NCI-H748 treated with DMSO at 0.1 percent for 48 hours (cell line): ENCODE measurements at regions not wholly inside any gene's neighbourhood (a gene's known extent, or its start where the extent isn't known, plus 50 kb on each side); places are given as distances from the start of the nearest gene placed in this dataset.

Source experiments
- DNase-seq: peaks from one replicate; lab custom pipeline; 2025; lab: John Stamatoyannopoulos, UW

DNA sequence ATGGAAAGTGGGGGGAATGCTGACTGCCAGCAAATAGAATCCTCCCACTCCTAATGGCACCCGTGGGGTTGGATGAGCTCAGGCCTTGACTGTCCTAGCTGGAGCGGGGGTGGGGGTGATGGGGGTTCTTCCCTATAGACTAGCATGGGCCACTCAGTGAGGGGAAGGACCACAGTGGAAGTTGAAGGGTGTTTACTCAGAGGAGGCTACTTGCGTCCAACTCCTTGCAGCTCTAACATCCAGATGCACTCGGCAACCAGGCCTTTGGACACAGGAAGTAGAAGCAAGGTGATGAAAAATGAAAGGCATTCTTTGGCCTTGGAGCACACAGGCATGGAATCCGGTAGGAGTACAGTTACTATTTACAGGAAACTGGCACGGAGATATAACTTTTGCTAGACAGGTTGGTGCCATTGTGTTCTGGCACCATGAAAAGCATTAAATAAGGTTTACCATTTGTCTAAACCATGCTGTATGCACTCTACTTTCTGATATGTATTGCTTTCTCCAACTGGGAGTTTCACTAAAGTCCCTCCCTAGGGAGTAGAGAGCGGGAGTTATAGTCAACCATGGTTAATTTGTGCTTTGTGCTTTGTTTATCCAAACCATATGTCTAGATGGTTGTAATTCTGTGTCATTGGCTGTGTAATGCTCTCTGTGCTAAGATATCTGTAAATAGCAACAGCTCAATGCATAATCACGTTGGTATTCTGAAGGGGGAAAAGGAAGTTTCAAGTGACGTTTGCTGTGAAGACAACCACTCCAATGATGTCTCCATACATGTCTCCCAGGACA, 125.3 kb downstream of the TSHZ3 start:
- no peak for DNase-seq

DNA sequence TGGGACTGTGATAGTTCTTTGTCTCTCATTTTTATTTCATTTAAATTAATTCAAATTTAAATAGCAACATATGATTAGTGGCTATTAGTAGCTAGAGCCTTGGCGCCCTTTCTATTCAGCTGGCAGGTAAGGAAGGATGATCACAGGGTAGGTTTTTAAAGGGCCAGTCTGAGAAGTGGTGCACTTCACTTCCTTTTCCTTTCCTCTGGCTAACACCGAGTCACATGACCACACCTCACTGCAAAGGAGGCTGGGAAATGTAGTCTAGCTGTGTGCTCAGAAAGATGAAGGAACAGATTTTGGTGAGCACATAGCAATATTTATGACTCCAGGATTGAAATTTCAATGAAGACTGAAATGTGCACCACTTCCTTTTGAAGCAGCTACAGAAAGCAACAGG, 128.7 kb downstream of the TSHZ3 start:
- no peak for DNase-seq

DNA sequence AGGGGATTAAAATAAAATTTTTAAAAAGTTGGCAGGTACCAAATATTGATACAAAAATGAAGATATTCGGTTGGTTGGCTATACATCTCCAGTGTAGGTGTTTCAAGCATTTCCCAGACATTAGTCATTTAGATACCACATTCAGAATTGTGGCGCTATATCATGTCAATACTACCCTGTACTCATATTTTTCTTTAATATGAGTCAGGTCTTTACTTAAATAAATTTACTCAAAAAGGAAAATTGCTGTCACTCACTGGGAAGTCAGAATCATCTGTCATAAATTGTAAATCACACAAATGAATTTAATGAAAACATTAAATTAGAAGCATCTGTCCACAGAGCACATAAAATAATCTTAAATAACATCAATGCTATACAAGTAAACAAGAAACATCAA, 134.2 kb downstream of the TSHZ3 start:
- DNase-seq = no peak

DNA sequence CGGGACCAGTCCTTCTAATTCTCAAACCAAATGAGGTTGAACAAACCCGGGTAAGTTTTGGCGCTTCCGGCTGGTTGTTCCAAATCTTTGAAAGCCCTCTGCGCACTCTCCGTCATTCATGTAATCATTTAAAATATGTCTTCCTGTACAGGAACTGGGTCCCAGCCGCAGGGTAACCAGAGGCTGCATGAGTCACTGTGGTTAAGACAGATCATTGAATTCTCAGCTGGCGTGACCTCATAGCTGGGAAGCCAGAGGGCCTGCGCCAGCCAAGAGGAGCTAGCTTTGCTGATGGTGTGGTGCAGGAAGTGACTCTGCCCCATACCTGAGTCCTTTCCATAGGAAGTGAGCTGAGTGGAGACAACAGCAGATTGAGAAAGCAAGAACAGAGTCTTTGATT, 135.2 kb downstream of the TSHZ3 start:
- DNase-seq = no peak

DNA sequence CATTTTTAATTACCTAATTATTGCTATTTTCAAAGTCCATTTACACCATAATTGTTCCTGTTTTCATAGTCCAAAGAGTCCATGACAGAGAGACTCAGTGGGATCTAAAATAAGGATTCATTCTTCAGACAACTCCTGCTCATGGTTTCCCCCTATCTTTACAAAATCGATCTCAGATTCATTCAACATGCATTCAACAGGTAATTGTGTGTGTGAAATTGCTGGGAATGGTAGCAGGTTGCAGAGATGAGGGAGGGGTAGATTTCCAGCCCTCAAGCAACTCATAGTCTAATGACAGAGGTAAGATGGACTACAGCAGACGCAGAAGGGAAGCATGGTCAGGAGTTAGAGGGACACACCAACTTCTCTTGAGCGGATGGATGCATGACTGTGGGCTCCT, 138.1 kb downstream of the TSHZ3 start:
- no peak for DNase-seq

DNA sequence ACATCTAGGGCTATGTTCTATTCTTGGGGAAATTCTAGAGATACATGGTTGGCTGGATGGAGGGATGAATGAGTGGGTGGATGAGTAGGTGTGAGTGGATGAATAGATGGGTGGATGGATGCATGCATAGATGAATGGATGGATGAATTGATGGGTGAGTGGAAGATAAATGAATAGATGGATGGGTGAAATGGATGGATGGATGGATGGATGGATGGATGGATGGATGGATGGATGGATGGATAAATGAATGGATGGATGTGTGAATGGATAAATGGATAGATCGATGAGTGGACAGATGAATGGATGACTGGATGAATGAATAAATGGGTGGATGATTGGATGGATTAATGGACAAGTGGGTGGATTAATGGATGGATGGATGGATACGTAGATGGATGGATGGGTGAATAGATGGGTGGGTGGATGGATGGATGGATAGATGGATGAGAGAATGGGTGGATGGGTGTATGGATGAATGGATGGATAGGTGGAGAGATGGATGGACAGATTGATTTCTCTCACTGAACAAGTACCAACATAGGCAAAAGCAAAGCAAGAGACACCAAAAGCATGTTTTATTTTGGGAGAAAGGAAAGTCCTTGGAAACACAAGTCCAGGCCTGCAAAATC, 143.2 kb downstream of the TSHZ3 start:
- DNase-seq = no peak

DNA sequence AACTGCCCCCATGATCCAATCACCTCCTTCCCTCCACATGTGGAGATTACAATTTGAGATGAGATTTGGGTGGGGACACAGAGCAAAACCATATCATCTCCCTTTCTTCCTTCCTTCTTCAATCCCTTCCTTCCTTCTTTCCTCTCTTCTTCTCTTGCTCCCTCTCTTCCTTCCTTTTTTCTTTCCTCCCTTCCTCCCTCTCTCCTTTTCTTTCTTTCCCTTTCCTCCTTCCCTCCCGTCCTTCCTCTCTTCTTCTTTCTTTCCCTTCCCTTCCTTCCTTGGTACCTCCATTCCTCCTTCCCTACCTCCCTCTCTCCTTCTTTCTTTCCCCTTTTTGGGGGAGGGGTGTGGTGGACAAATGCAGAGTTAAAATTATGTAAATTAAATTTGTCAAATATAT, 145.1 kb downstream of the TSHZ3 start:
- no peak for DNase-seq

DNA sequence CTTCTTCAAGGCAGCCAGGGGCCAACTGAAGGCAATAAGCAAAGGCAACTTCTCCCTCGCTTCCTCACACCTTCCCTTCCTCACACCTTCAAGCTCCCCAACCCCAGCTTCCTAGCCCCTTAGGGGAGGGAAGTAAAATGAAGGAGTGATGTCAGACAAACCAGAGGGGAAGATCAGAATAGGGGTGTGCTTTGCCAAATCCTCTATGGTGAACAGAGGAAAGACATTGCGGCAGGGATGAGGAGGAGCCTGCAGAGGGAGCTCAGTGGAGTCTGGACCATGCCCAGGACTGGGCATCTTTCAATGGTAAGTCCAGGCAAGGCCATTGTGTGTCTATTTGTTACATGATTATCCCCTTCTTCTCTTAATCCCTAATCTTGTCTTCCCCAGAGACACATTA, 164.0 kb downstream of the TSHZ3 start:
- no peak for DNase-seq

DNA sequence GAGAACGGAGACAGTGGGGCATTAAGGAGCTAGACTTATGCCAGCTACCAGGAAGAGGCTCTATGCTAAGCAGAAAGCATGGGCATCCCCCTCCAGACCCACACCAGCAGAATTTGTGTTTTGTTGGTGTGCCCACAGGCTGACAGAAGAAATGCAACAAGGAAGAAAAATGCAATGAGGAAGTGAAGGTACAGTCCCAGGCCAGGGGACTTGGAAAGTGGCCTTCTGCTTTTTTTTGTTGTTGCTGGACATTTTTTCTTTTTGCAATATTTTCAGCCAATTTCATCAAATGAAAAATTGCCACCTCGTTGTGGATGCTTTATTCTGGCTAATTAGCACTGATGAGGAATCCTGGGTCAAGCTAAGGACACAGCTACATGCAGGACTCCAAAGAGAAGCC, 167.7 kb downstream of the TSHZ3 start:
- DNase-seq = no peak

DNA sequence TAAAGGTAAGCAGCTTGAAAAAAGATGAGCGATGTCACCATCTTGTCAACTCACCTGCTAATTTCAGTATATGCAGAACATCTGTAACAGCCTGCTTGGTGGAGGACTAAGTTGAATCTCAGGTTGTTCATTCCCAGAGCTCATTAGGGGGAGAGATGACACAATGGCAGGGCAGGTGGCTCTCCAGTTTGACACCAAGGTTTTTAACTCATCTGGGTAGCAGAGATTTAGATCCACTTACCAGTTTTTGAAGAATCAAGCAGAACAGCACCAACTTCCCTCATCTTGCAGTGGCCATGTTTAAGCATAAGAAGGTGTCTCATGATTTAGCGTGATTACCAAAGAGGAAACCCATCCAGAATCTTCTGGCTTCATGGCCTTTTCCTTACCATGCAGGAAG, 168.3 kb downstream of the TSHZ3 start:
- DNase-seq = no peak

DNA sequence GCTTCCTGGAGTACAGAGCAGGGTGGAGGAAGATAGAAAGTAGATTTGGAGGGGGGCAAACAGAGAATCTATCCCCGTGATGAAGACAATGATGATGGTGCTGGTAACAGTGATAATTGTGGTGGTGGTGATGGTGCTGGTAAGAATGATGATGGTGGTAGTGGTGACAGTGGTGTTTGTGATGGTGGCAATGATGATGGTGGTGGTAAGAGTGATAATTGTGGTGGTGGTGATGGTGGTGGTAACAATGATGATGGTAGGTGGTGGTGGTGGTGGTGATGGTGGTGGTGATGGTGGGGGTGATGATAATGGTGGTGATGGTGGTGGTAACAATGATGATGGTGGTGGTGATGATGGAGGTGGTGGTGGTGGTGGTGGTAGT, 169.8 kb downstream of the TSHZ3 start:
- DNase-seq = no peak

DNA sequence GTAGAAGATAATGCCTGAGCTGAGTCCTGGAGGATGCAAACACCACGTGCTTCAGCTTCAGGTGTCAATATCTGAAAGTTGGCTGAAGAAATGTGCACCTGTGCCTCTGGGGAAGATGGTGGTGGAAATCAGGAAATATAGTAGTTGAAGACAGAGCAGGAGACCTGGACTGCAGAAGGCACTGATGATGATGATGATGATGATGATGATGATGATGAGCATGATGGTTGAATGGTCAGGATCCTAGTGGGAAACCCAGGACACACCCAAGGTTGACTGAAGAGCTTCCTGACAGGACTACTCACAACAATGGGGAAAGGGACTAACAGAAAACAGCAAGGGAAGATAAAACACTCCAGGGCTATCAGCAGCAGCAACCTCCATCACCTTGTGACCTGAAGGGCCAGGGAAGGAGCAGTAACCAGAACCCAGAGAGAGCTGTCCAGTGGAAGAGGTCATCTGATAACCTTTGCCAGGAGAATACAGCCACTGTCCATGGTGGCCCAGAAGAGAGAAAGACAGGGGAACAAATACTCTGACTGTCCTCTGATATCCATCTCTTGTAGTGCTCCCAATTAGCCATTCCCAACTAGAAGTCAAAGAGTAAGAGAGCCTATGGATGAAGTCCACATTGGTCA, 170.3 kb downstream of the TSHZ3 start:
- no peak for DNase-seq

DNA sequence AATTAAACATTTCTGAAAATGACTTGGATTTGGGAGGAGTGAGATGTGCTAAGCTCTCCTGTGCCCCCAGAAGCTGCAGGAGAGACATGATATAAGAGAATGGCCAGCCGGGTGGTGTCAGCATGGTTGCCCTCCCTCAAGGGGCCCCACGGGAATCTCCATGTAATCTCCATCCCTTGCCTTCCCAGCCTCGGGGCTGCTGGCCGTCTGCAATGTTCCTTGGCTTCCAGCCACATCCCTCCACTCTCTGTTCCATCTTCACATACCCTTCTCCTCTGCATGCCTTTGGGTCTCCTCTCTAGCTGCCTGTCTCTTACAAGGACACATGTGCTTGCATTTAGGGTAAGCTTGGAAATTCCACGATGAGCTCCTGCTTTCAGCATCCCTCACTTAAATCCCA, 172.0 kb downstream of the TSHZ3 start:
- DNase-seq = no peak

DNA sequence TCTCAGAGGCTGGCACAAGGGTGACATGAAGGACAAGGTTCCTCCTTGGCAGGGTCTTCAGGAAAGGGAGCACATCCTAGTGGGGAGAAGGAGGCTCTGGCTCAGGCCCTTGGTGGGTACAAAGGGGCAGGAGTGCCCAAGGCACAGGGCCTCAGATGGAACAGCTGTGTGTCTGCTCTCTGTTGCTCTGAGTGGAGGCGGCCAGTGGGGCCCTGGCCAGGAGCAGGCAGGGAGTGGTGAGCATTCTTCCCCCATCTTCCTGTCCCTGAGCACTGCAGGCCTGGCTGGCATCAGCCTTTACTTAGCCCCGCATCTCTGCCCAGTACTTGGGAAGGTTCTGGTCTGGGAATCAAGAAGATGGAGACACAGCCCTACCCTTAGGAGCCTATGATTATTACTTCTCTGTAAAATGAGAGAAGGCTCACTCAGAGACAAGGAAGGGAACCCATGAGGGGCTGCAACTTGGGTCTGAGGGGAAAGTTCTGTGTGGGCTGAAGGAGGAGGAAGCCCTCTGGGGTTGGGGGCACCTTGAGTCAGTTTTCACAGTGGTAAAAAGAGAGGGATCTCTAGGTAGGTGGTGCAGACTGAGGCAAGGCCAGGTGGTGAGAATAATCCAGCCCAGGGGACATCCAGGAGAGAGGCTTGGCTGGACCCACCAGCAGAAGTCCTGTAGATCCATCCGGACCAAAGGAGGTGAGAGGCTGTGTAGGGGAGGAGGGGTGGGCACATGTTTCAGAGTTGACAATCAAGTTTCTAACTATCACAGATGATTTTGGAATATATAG, 173.5 kb downstream of the TSHZ3 start:
- no peak for DNase-seq

DNA sequence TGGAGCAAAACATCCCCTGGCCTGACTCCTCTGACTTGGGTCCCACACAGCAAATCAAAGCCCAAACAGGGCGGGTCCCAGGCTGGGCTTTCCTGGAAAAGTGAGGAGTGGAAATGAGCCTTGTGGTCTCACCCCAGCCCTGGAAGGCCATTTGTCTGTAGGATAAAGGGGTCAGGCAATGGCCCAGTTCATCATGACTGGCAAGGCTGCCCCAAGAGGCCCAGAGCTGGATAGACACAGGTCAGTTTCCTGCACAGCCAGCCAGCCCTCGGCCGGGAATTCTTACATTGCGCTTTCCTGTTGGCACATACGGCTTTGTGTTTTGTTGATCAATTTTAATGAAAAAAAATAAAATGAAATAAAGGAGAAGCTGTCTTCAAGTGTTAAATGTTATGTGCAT, 174.3 kb downstream of the TSHZ3 start:
- no peak for DNase-seq

DNA sequence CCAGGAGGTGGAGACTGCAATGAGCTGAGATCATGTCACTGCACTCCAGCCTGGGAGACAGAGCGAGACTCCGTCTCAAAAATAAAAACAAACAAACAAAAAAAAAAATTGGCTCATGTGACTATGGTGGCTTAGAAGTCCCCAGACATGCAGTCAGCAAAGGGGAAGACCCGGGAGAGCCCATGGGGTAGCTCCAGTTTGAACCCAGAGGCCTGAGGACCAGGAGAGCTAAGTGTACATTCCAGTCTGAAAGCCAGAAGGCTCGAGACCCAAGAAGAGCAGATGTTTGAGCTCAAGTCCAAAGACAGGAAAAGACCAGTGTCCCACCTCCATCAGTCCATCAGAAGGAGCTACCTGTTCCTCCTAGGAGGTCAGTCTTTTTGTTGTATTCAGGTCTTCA, 175.2 kb downstream of the TSHZ3 start:
- no peak for DNase-seq

DNA sequence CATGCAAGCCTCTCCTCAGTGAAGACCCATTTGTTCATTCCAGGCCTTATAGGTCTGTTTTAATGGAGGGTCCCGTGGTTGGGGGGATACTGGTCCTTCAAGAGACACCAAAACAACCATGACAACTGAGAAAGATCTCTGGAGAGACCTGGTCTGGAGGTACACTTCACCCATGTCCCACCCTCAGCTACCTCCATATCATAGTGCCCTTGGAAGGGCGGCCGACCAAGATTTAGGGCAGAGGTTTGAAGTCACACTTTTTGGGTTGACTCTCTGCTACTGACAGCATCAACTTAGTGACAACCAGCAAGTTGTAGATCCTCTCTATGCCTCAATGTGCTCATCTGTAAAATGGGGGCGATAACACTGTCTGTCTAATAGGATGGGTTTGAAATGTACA, 177.3 kb downstream of the TSHZ3 start:
- no peak for DNase-seq

DNA sequence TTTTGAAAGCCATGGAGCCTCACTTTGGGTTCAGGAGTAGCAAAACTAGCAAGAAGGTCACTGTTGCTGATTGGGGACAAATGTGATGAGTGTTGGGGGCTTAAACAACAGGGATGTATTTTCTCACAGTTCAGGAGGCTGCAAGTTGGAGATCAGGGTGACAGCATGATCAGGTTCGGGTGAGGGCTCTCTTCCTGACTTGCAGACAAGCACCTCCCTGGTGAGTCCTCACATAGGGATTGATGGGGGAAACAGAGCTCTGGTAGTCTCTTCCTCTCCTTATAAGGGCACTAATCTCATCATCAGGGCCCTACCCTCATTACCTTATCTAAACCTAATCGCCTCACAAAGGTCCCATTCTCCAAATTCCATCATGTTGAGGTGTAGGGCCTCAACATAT, 179.2 kb downstream of the TSHZ3 start:
- no peak for DNase-seq

DNA sequence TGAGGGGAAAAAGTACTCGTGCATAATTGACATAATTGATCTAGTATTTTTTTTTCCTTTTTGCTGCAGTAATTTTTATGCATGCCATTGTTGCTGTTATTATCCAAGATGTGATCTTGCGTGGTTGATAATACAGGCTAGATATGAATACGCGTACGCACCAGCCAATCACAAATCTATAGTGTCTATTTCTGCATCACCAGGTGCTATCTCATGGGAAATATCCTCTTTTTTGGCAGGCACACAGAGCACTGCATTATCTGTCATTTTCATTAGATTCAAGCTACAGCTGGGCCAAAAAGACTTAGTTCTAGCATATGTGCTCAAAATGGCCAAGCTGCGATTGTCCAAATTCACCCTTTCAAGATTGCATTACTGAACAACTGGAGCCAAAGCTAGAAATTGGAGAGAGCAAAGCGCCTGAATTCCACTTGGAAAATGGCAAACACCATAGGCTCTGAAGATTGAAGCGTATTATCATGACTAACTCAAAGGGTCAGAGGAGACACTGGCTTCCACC, 181.1 kb downstream of the TSHZ3 start:
- DNase-seq = no peak

DNA sequence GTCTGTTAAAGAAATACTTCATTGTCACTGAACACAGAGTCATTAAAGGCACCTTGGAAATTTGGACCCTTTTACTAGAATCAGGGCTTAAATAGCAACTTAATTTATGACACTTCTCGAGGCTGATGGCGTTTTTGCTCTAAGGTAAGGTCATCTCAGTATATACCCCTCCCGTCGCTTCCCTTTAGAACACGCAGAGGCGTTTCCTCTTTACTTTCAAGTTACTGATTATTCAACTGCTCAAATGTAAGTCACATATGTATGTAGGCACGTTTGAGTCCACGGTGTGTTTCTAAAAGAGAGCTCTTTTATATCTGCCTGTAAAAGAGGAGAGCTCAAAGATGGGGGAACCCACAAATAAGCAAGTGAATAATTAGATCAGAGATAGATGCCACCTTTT, 181.5 kb downstream of the TSHZ3 start:
- no peak for DNase-seq

DNA sequence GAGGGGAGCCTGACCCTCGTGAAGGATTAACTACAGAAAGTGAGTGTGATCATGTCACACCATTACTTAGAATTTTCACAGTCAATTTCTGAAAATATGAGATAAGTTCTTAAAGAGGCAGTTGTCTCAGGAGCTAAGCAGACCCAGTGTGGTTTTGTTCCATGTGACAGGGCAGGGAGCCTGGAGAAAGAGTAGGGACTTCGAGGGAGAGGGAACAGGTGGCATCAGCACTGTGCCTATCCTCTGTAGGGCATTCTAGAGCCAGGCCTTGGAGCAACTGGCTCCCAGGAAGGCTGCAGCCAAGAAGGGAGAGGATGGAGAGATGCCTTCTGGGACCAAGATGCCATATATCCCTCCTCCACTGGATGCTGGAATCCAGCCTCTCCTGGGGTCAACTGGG, 183.0 kb downstream of the TSHZ3 start:
- no peak for DNase-seq

DNA sequence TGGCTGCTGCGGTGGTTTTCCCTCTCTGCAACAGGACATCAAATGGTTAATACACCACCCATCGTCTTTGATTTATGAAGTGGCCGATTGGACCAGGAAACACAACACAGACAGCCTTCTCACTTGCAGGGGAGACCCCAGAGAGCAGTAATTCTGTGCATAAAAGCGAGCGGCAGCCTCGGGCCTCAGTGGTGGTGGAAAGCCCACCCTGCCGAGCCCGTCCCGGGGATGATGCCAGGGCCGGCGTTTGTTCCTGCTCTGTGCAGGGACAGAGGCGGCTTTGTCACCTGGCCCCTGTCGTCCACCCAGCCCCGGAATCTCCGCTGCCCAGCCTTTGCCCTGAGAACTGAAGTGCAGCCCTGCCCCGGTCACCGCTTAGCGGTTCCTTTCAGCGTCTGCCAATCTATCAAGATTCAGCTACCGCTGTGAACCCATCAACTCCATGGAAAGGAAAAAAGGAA, 184.4 kb downstream of the TSHZ3 start:
- no peak for DNase-seq
